ENCODE measurements at regions not wholly inside any gene's neighbourhood (a gene's known extent, or its start where the extent isn't known, plus 50 kb on each side); places are given as distances from the start of the nearest gene placed in this dataset.
A peak's percentile ranks its signal among the peaks of the same experiment; 100 is the strongest.

DNA sequence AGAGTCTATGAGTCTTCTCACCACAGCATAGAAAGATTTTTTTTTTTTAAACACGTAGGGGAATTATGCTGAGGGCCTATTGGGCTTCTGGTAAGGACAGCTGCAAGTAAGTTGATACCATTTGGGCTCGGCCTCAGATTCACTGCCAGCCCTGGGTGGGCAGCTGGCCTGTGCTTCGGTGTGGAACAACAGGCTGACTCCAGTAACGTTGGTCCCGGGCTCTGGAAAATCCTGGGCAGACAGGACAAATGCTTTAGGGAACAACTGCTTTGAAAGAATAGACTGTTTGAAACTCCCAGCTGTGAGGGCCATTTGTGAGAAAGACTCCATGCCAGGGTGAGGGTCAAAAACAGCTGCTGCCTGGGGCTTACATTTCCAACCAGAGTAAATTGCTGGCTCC, 366.5 kb downstream of the QKI start:
- no peak for DNase-seq

GRCh38 chr6:163779727-163780284, 365.3 kb downstream of the QKI start:
- no peak for DNase-seq

DNA sequence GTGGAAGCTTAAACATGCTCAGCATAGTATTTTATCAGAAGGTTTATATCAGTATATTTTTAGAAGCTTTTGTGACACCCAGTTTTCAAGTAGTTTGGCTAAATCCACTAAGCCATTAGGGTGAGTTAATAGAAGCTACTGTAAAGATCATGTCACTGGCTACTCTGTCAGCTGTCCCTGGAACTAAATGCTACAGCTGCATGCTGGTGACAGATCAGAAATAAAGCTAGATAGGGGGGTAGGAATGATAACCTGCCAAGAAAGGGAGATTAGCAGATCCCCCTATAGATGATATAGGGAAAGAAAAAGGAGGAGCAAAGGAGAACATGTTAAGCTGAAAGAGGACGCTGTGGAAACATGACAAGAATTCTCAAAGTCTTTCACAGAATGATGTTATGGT, 363.2 kb downstream of the QKI start:
- DNase-seq, result no peak

DNA sequence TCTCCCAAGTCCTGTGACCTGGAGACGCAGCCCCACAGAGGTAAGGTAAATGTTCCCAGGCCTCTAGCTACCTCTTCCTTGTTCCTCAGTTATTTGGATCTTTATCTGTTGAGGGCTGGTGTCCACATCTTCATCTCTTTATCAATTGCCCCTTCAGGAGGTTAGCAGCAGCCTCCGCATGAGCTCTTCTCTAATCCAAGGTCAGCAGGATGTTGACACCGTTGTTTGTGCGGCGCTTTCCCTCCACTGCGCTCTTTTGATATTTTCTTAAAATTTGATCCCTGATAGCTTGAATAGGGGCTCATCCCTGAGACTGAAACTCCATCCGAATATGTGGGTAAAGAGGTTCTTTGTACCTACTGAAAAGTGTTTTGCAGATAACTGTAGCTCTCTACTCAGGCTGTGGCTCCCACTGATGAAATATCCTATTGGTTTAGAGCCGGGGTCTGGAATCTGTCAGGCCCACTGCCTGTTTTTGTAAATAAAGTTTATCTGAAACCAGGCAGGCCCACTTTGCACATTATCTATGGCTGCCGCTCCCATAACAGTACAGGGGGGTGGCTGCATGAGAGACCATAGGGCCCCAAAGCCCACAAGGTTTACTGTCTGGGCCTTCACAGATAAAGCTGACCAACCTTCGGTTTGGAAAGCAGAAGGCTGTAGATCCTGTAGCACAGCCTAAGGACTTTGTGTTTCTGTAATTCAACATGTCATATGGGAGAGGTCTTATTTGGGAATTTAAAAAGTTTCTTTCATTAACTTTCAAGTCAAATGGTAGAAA, 362.6 kb downstream of the QKI start:
- DNase-seq, result no peak

DNA sequence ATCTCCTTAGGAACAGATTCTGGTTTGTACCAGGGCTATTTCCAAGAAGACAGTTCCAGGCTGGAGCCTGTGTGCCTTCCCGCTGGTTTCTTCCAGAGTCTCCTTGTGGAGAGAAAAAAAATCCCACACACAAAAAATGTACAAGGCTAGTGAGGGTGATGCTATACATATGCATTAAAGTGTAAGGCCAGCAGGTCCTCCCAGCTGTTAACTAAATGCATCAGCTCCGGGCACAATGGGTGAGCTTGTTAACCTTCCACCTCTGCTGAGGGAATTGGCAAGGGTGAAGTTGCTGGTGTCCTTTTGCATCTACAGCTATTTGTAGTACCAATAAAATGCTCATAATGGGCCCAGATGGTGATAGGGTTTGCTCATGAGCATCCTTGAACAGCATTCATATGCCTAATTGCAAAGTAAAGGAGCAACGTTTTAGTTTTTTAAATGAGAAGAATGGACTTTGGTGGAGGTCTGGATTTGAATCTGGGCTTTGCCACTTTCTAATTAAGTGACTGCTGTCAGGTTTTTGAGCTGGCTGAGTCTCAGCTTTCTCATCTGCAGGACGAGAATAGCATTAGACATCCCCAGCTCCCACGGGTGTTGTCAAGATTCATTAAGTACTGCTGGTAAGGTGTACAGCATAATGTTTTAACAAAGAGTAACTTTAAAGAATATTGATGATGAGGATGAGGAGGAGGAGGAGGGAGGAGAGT, 361.8 kb downstream of the QKI start:
- no peak for DNase-seq

DNA sequence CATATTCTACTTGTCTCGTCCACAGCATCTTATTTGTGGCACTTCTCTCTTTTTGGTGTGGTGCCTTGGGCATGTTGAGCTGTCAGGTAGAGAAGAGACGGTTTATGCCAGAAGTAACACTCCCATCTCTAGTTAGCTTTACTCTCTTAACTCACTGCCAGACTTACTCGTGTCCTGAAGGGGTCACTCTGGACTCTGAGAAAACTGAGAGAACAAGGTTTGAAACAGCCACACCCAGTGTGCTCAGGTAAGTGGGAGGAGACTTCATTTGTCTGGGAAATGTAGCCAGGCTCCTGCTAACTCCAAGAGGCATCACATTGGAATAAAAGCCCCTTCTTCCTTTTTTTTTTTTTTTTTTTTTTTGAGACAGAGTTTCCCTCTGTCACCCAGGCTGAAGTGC, 360.8 kb downstream of the QKI start:
- DNase-seq, result no peak

DNA sequence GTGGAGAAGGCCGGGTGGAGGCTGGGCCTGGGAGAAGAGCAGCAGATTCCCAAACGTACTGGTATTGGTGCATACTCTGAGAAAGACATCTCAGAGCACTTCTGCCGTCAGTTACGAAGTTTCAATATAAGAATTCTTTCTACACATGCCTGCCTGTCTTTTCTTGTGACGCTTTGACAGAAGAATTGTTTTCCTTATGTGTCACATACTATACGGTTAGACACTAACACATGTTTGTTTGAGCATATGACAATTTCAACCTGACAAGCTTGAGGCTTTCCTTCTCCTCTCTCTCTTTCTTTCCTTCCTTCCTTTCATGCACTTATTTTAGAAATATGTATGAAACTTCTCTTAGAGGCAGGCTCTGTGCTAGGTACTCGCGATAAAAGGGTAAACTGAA, 360.0 kb downstream of the QKI start:
- DNase-seq, result no peak

- DNase-seq, result no peak
Measured at GRCh38 chr6:163773646-163774045, 359.1 kb downstream of the QKI start.

- DNase-seq, result no peak
Measured at GRCh38 chr6:163772701-163773100, 358.2 kb downstream of the QKI start.

DNA sequence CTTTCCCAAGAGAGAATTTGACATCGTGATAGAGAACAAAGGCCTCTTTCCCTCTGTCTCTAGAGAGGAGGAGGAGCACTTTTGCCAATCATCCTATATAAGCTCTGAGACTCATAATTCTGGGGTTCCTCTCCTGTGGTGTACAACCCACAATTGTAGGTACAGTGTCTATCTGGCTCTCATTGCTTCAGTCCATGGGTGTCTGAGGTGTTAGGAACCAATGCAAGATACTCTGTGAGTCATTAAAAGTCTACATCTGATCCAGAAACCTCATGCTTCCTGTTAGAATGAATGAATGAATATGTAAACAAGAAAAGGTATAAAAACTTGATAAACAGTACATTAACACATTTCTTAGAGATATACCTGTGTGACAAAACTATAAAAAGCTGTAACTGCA, 356.7 kb downstream of the QKI start:
- DNase-seq, result no peak

DNA sequence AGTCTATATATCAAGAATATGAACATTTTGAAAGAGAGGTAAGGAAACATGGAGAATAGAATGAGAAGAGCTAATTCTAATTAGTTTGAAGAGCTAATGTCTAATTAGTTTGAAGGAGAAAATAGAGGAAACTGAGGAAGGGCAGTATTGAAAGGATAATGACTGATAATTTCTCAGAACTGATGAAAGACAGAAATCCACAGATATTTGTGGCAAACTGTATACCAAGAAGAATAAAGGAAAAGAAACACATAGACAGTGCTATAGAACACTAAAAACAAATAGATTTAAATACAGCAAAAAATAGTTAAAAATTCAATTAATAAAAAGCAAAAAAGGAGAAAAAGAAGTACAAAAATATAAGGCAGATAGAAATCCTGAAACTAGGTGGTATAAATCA, 354.4 kb downstream of the QKI start:
- no peak for DNase-seq

- DNase-seq, result no peak
Measured at GRCh38 chr6:163766936-163767335, 352.4 kb downstream of the QKI start.

- DNase-seq, result no peak
Measured at GRCh38 chr6:163765335-163765734, 350.8 kb downstream of the QKI start.

- DNase-seq, result no peak
Measured at GRCh38 chr6:163764565-163764964, 350.0 kb downstream of the QKI start.

DNA sequence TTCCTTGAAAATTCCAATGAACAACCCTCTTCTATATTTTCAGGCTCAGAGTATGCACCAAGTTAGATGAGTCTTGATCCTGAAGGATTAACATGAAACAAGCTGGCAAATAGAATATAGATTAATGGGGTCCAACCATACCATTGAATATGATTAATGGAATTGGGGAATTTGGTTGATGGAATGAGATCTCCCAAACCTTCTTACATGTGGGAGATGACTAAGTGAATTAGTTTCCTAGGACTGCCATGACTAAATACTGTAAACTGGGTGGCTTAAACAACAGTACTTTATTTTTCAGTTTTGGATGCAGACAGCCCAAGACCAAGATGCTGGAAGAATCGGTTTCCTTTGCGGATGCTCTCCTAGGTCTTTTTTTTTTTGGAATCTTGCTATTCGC, 347.0 kb downstream of the QKI start:
- DNase-seq, result no peak

DNA sequence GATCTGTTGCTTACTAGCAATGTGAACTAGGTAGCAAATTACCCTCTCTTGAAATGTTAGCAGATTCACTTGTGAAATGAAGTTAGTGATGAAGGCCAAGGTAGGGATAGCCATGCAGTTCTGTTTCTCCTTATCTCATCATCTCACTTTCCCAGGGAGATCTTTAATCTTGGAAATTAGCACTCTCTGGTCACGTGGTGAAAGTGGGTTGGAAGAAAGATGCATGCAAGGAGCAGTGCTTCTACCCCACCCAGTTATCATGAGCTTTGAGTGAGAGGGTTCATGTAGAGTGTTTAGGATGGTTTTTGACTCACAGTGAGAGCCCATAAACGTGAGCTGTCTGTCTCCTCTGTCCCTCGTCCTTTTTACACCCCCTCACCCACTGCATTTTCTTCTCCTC, 346.3 kb downstream of the QKI start:
- no peak for DNase-seq

DNA sequence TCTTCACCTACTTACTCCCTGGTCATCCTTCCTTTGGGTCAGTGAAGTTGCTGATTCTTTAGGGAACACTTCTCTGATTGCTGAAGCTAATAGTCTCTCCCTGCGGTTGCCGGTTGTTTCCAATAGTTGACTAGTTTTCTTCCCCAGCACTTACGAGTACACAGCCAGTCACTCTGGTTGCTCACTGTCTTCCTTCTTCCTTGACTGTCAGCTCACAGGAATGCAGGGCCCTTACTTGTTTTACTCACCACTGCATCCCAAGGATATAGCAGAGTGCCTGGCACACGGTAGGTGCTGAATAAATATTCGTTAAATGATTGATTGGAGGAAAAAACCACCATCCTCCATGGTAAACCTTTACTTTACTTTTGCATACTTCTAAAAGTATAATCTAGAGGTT, 345.0 kb downstream of the QKI start:
- no peak for DNase-seq

DNA sequence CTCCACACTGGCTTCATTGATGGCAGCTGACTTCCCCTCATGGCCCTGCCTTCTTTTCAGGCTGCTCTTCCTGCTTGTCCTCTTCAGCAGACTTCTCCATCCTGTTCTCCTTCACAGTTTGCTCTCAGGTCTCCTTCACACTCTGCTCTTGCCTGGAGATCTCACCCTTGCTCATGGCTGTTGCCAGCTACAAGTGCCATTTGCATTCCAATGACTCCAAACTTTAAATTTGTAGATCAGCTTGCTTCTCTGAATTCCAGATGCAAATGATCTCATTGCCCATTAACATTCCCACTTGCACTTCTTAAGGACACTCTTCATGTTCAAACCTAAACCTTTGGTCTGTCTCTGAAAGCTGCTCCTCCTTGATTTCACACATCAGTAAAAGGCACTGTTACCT, 343.0 kb downstream of the QKI start:
- no peak for DNase-seq

GRCh38 chr6:163756079-163756478, 341.6 kb downstream of the QKI start:
- no peak for DNase-seq

- no peak for DNase-seq
Measured at GRCh38 chr6:163754866-163755265, 340.3 kb downstream of the QKI start.

DNA sequence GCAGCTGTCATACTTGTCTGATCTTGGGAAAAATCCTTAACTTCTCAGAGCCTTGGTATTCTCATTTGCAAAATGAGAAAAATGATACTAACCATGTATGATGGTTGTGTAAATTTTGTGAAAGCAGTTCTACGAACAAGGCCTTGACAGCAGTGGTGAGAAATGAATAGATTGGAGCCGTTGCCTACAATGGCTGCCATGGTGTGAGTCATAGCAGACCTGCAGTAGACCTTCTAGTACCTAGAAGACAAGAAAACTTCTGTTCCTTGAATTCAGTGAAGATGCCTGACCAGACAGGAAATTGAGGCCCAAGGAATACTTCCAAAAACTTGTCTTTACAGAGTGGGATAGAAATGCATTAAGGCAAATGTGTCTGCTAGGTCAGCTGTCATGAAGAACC, 338.9 kb downstream of the QKI start:
- DNase-seq, result peak in 1 of 5 donors; percentile 40

- DNase-seq, result no peak
Measured at GRCh38 chr6:163752446-163752845, 337.9 kb downstream of the QKI start.

DNA sequence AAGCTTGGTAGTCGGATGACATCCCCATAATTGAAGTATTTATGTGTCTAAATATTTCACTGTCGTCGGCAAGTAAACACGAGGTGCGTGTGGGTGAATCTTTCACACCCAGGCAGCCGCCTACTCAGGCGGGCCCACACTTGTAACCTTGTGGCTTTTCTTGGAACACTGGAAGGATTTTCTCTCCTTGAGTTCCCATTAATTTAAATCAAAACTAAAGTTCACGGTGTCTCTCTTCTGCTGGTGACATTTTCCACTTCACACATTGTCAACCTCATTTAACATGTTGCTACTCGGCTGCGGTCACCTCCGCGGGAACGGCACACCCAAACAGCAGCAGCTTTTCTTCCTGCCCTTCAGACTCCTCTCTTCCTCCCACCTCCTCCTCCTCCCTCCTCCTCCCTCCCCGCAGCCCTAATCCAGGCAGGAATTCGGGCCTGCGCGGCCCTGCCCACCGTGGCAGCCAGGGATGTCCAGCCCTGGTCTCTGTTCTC, 336.6 kb downstream of the QKI start:
- DNase-seq, result peak in 1 of 5 donors; percentile 46

DNA sequence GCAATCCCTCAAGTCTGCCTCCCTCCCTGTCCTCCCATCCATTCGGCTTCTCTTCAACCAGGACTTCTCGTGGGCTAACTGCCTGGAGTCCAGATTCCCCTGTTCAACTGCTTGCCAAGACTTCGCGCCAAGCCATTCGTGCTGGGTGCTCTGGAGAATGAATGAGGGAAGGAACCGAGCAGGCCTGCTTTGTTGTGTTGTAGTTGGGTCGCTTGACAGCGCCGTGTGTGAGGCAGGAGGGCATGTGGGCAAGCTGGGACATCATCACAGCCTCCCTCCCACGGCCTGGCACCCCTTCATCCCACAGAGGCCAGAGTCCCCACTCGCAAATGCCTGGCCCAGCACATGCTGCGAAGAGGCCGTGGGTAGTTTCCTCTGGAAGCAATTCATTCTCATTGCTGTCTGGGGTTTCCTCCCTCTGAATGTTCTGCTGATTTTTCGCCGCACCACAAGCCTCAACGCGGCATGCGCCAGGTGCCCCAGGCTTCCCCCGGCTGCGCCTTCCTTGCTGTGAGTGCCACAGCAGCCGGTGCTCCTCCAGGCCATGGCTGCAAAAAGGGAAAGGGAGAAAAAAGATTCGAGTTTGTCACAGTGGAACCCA, 336.0 kb downstream of the QKI start:
- no peak for DNase-seq
